H1 (cell line): ENCODE measurements at regions not wholly inside any gene's neighbourhood (a gene's known extent, or its start where the extent isn't known, plus 50 kb on each side); places are given as distances from the start of the nearest gene placed in this dataset.

Source experiments
- CTCF ChIA-PET: fragments of 300-600 bp; sonication (Branson Sonifier 250); formaldehyde crosslinking; loops from one replicate; lab custom pipeline; 2021; ENCODE audit not compliant: partially characterized antibody; lab: Charles Lee
- POLR2A ChIA-PET: fragments of 300-600 bp; sonication (Branson Sonifier 250); formaldehyde crosslinking; loops from one replicate; lab custom pipeline; 2021; ENCODE audit warnings: inconsistent platforms; ENCODE audit not compliant: partially characterized antibody; lab: Charles Lee
- DNase-seq, 2 experiments: peaks; one replicate each; pipeline versions ENCODE4 v3.0.0 to v3.0.0-alpha.2; 2010 to 2022; ENCODE audit warnings: low spot score in 2 of 2, low read depth in 1 of 2, mixed read lengths in 1 of 2
- FAIRE-seq: peaks from 2 replicates; lab custom pipeline; 2011; peaks lifted over from hg19 to GRCh38; lab: Jason Lieb, UNC
- H2AFZ ChIP-seq: 2 replicates; pipeline ENCODE4 v1.8.1; 2012; ENCODE audit warnings: low read length, inconsistent platforms
- H2AK5ac ChIP-seq: 2 replicates; pipeline ENCODE4 v1.6.1; 2013; ENCODE audit warnings: low read depth, low read length
- H2BK120ac ChIP-seq: replicated peaks from 2 replicates; pipeline ENCODE3; 2013; ENCODE audit warnings: low read depth, low read length, inconsistent platforms
- H2BK12ac ChIP-seq: 2 replicates; pipeline ENCODE4 v1.6.1; 2013; ENCODE audit warnings: low read depth, low read length
- H2BK15ac ChIP-seq: 2 replicates; pipeline ENCODE4 v1.6.1; 2013; ENCODE audit warnings: low read length
- H2BK20ac ChIP-seq: 2 replicates; pipeline ENCODE4 v1.6.1; 2013; ENCODE audit warnings: low read length
- H2BK5ac ChIP-seq: 2 replicates; pipeline ENCODE4 v1.6.1; 2013; ENCODE audit warnings: low read depth, low read length
- H3K14ac ChIP-seq: 2 replicates; pipeline ENCODE4 v1.6.1; 2013; ENCODE audit warnings: inconsistent platforms; ENCODE audit not compliant: insufficient read length
- H3K18ac ChIP-seq: 2 replicates; pipeline ENCODE4 v1.6.1; 2013; ENCODE audit warnings: low read length; ENCODE audit errors: extremely low read depth
- H3K23ac ChIP-seq: 2 replicates; pipeline ENCODE4 v1.6.1; 2013; ENCODE audit warnings: inconsistent platforms; ENCODE audit not compliant: insufficient read length
- H3K23me2 ChIP-seq: 2 replicates; pipeline ENCODE4 v1.6.1; 2013; ENCODE audit warnings: low read depth, low read length
- H3K27ac ChIP-seq: 2 replicates; pipeline ENCODE4 v1.6.1; 2011; ENCODE audit warnings: low read depth, low read length, inconsistent platforms
- H3K27me3 ChIP-seq, 4 experiments: replicated peaks in 1 of 4; 1 replicate in 1 of 4; 2 replicates in 3 of 4; pipeline versions ENCODE4 v1.6.1 to v1.8.1; 2011 to 2013; ENCODE audit warnings: low read length in 3 of 4, mild to moderate bottlenecking in 3 of 4, inconsistent platforms in 2 of 4, mixed read lengths in 2 of 4, moderate library complexity in 1 of 4; ENCODE audit not compliant: control insufficient read depth in 3 of 4, insufficient read depth in 3 of 4; ENCODE audit errors: extremely low read depth in 1 of 4
- H3K36me3 ChIP-seq, 4 experiments: 2 replicates each; pipeline versions ENCODE4 v1.6.1 to v1.8.1; 2011 to 2013; ENCODE audit warnings: mild to moderate bottlenecking in 4 of 4, low read length in 3 of 4, moderate library complexity in 2 of 4, control low read depth in 1 of 4, inconsistent platforms in 1 of 4; ENCODE audit not compliant: insufficient read depth in 4 of 4, control insufficient read depth in 2 of 4
- H3K4ac ChIP-seq: replicated peaks from 2 replicates; pipeline ENCODE3; 2013; ENCODE audit warnings: low read length, low read depth, mixed read lengths, inconsistent platforms; ENCODE audit not compliant: insufficient read length
- H3K4me1 ChIP-seq, 4 experiments: replicated peaks in 1 of 4; 1 replicate in 1 of 4; 2 replicates in 3 of 4; pipeline versions ENCODE4 v1.6.1 to v1.8.1; 2011 to 2013; ENCODE audit warnings: low read length in 3 of 4, inconsistent platforms in 2 of 4, mixed read lengths in 1 of 4; ENCODE audit not compliant: insufficient read depth in 4 of 4, control insufficient read depth in 3 of 4
- H3K4me2 ChIP-seq, 2 experiments: 2 replicates each; pipeline versions ENCODE4 v1.6.1 to v1.8.1; 2011 to 2013; ENCODE audit warnings: low read depth in 2 of 2, low read length in 2 of 2, control low read depth in 1 of 2, inconsistent platforms in 1 of 2, mild to moderate bottlenecking in 1 of 2; ENCODE audit not compliant: insufficient read depth in 1 of 2
- H3K4me3 ChIP-seq, 4 experiments: fragments of 200-600, 300-600 bp in 1 of 4; sonication (generic), shearing (Covaris generic), sonication (Bioruptor Twin) in 1 of 4; 2 replicates each; pipeline versions ENCODE4 v1.5.1 to v1.8.1; 2011 to 2016; ENCODE audit warnings: low read length in 4 of 4, low read depth in 3 of 4, control low read depth in 2 of 4, inconsistent platforms in 2 of 4, mild to moderate bottlenecking in 2 of 4, mixed read lengths in 1 of 4, moderate library complexity in 1 of 4; ENCODE audit not compliant: insufficient read depth in 2 of 4; ENCODE audit errors: extremely low read depth in 1 of 4
- H3K56ac ChIP-seq: replicated peaks from 2 replicates; pipeline ENCODE3; 2013; ENCODE audit warnings: low read depth, mild to moderate bottlenecking, mixed read lengths, low read length, inconsistent platforms; ENCODE audit not compliant: insufficient read length
- H3K79me1 ChIP-seq: 2 replicates; pipeline ENCODE4 v1.6.1; 2013; ENCODE audit warnings: low read depth, low read length, control low read depth
- H3K79me2 ChIP-seq, 2 experiments: 2 replicates each; pipeline versions ENCODE4 v1.6.1 to v1.8.1; 2012 to 2013; ENCODE audit warnings: low read length in 2 of 2, mild to moderate bottlenecking in 2 of 2, inconsistent platforms in 1 of 2; ENCODE audit not compliant: insufficient read depth in 2 of 2, control insufficient read depth in 1 of 2
- H3K9ac ChIP-seq, 4 experiments: replicated peaks in 1 of 4; 1 replicate in 1 of 4; 2 replicates in 3 of 4; pipeline versions ENCODE4 v1.6.1 to v1.8.1; 2011 to 2013; ENCODE audit warnings: low read depth in 3 of 4, low read length in 3 of 4, control low read depth in 2 of 4, mild to moderate bottlenecking in 2 of 4, moderate library complexity in 2 of 4, inconsistent platforms in 1 of 4; ENCODE audit errors: extremely low read depth in 1 of 4
- H3K9me3 ChIP-seq, 2 experiments: 2 replicates each; pipeline versions ENCODE4 v1.6.1 to v1.8.1; 2012 to 2013; ENCODE audit warnings: mild to moderate bottlenecking in 2 of 2, moderate library complexity in 2 of 2, control low read depth in 1 of 2, inconsistent platforms in 1 of 2, low read depth in 1 of 2, low read length in 1 of 2, mixed read lengths in 1 of 2; ENCODE audit not compliant: insufficient read depth in 2 of 2
- H4K20me1 ChIP-seq, 2 experiments: replicated peaks in 1 of 2; 2 replicates each; pipeline versions ENCODE3 to v1.8.1; 2011 to 2013; ENCODE audit warnings: inconsistent platforms in 2 of 2, low read length in 2 of 2, mild to moderate bottlenecking in 1 of 2; ENCODE audit not compliant: insufficient read depth in 2 of 2, control insufficient read depth in 1 of 2
- H4K5ac ChIP-seq: 2 replicates; pipeline ENCODE4 v1.6.1; 2013; ENCODE audit warnings: low read length, low read depth, mixed read lengths, inconsistent platforms; ENCODE audit not compliant: insufficient read length
- H4K8ac ChIP-seq: 2 replicates; pipeline ENCODE4 v1.8.0; 2013; ENCODE audit warnings: mild to moderate bottlenecking, moderate library complexity, low read length, inconsistent platforms; ENCODE audit not compliant: insufficient read depth; ENCODE audit errors: extremely low read depth
- H4K91ac ChIP-seq: replicated peaks from 2 replicates; pipeline ENCODE3; 2013; ENCODE audit warnings: low read length, mixed read lengths, inconsistent platforms; ENCODE audit not compliant: insufficient read length
- CBX5 ChIP-seq: fragments of 300-800, 300-1000 bp; sonication (generic); IDR thresholded peaks from 2 replicates; pipeline ENCODE4 v1.7.1; 2016; ENCODE audit warnings: antibody characterized with exemption, low read length, low read depth
- CREB1 ChIP-seq: IDR thresholded peaks from 2 replicates; pipeline ENCODE4 v1.6.1; 2012; ENCODE audit warnings: inconsistent platforms
- EZH2 ChIP-seq: fragments of 200-600 bp; sonication (generic); IDR thresholded peaks from 2 replicates; pipeline ENCODE4 v1.7.1; 2012; ENCODE audit warnings: low read depth, mild to moderate bottlenecking, moderate library complexity, low read length, inconsistent platforms; ENCODE audit not compliant: severe bottlenecking
- GTF2F1 ChIP-seq: IDR thresholded peaks from 2 replicates; pipeline ENCODE4 v1.6.1; 2012; ENCODE audit warnings: low read depth, low read length, improper control_type of control experiment, borderline replicate concordance
- POU5F1 ChIP-seq: IDR thresholded peaks from 2 replicates; pipeline ENCODE4 v1.6.1; 2011; ENCODE audit warnings: low read depth, mild to moderate bottlenecking, low read length, moderate library complexity
- TAF1 ChIP-seq: IDR thresholded peaks from 2 replicates; pipeline ENCODE4 v1.6.1; 2011; ENCODE audit warnings: mild to moderate bottlenecking, low read depth, low read length
- WGBS, 2 experiments: shearing (Covaris generic) in 1 of 2; methylation state at CpG; one replicate each; pipeline versions ENCODE4 v1.1.6 to v1.1.7; 2013 to 2015; ENCODE audit warnings: low lambda C conversion rate in 2 of 2, mixed read lengths in 2 of 2, inconsistent platforms in 1 of 2, low coverage in 1 of 2, missing lambda C conversion rate in 1 of 2; ENCODE audit not compliant: insufficient replicate concordance in 2 of 2, insufficient coverage in 1 of 2, insufficient read length in 1 of 2; ENCODE audit errors: extremely low coverage in 1 of 2, missing lambda C conversion rate in 1 of 2; 5-methylcytosine and 5-hydroxymethylcytosine counted together
- TF ChIP-seq, protein P1 (sequence below), 3 experiments: IDR thresholded peaks; 1 replicate in 2 of 3; 2 replicates in 1 of 3; pipeline versions ENCODE4 v1.5.1 to v1.6.1; 2011; ENCODE audit warnings: low read length in 3 of 3, mild to moderate bottlenecking in 3 of 3, inconsistent platforms in 2 of 3, low read depth in 1 of 3, moderate library complexity in 1 of 3; ENCODE audit not compliant: insufficient read depth in 1 of 3; ENCODE audit errors: control extremely low read depth in 1 of 3

DNA sequence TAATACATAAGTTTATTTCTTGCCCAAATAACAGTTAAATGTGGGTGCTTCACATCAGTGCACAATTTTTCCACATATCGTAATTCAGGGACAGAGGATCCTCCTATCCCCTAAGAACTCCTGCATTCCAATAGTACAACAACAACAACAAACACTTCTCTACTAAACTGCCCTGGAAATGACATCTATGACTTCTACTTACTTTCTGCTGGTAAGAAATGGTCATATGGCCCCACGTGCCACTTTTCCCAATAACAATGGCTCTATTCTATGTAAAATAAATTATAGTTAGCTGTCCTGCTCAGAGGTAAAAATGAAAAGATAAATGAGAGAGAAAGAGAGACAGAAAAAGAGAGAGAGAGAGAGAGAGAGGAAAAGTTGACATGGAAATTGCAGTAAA is 308.5 kb downstream of the ATXN7L3B start:
- ChIA-PET CTCF (interaction anchor here (0.6 kb wide), 1 partner anchor 109 kb away, joined by 3 read pairs; no protein-coding TSS in a partner anchor), POLR2A (no interaction called here)
- Histone ChIP-seq H2BK15ac (no peak overlapping the region), H3K27ac (no peak overlapping the region), H3K79me1 (no peaks in the 10 kb centered on the region), H4K5ac (no peak overlapping the region), H3K9me3 (no peaks in the 10 kb centered on the region), H3K27me3 (no peaks in the 10 kb centered on the region), H4K20me1 (no peaks in the 10 kb centered on the region), H2AFZ (no peak overlapping the region), H3K36me3 (no peaks in the 10 kb centered on the region), H3K4me3 (no peak overlapping the region), H3K4me1 (no peaks in the 10 kb centered on the region), H3K18ac (no peak overlapping the region), H3K79me2 (no peaks in the 10 kb centered on the region), H3K4ac (no peak overlapping the region), H2AK5ac (no peak overlapping the region), H4K91ac (no peak overlapping the region), H3K23ac (no peak overlapping the region), H2BK120ac (no peak overlapping the region), H3K9ac (no peak overlapping the region), H3K23me2 (no peaks in the 10 kb centered on the region), H2BK12ac (no peak overlapping the region), H3K4me2 (no peak overlapping the region), H3K56ac (no peak overlapping the region), H4K8ac (no peak overlapping the region), H3K14ac (no peak overlapping the region), H2BK20ac (no peak overlapping the region), H2BK5ac (no peak overlapping the region)
- no peak for FAIRE-seq
- TF ChIP-seq CBX5 (no peak), GTF2F1 (no peak), POU5F1 (no peak), TAF1 (no peak), EZH2 (no peak), CREB1 (no peak)
- TF ChIP-seq, protein P1, sequence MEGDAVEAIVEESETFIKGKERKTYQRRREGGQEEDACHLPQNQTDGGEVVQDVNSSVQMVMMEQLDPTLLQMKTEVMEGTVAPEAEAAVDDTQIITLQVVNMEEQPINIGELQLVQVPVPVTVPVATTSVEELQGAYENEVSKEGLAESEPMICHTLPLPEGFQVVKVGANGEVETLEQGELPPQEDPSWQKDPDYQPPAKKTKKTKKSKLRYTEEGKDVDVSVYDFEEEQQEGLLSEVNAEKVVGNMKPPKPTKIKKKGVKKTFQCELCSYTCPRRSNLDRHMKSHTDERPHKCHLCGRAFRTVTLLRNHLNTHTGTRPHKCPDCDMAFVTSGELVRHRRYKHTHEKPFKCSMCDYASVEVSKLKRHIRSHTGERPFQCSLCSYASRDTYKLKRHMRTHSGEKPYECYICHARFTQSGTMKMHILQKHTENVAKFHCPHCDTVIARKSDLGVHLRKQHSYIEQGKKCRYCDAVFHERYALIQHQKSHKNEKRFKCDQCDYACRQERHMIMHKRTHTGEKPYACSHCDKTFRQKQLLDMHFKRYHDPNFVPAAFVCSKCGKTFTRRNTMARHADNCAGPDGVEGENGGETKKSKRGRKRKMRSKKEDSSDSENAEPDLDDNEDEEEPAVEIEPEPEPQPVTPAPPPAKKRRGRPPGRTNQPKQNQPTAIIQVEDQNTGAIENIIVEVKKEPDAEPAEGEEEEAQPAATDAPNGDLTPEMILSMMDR (IDR thresholded peaks at IDR 0.05; ENCODE audit: control extremely low read depth in 1 of 3, insufficient read depth in 1 of 3, low read depth in 1 of 3, low read length in 3 of 3) = no peak
- DNase-seq = no peak
- WGBS, 2 experiments = 95% methylated on average over 2 of the region's 2 CpGs; no CpG with 5 or more reads in 1 of the 2 experiments
